ENCODE measurements at regions not wholly inside any gene's neighbourhood (a gene's known extent, or its start where the extent isn't known, plus 50 kb on each side); places are given as distances from the start of the nearest gene placed in this dataset.

- no peak for DNase-seq
- no peak overlapping the region for H3K27ac ChIP-seq (ENCODE audit: insufficient read depth, low read length, poor library complexity, severe bottlenecking)
- no peaks in the 10 kb centered on the region for H3K36me3 ChIP-seq (ENCODE audit: control insufficient read depth, insufficient read depth, low read length)
- H3K9me3 ChIP-seq (ENCODE audit: control insufficient read depth, low read length) = no peaks in the 10 kb centered on the region
- no peak overlapping the region for H3K4me3 ChIP-seq (ENCODE audit: insufficient read depth, low read depth, low read length, poor library complexity, severe bottlenecking)
- H3K4me1 ChIP-seq (ENCODE audit: control insufficient read depth, insufficient read depth, low read length, poor library complexity, severe bottlenecking) = no peaks in the 10 kb centered on the region
- H3K27me3 ChIP-seq (replicated peaks; ENCODE audit: control insufficient read depth, insufficient read depth, low read length, poor library complexity, severe bottlenecking) = no peaks in the 10 kb centered on the region
Observed at GRCh38 chr10:128863823-128864405, 603.1 kb upstream of the MGMT start.

GRCh38 chr10:128864554-128865295 lies 602.3 kb upstream of the MGMT start:
- Histone ChIP-seq H3K4me3 (ENCODE audit: insufficient read depth, low read depth, low read length, poor library complexity, severe bottlenecking) (no peak overlapping the region), H3K4me1 (ENCODE audit: control insufficient read depth, insufficient read depth, low read length, poor library complexity, severe bottlenecking) (no peaks in the 10 kb centered on the region), H3K36me3 (ENCODE audit: control insufficient read depth, insufficient read depth, low read length) (no peaks in the 10 kb centered on the region), H3K9me3 (ENCODE audit: control insufficient read depth, low read length) (no peaks in the 10 kb centered on the region), H3K27me3 (replicated peaks; ENCODE audit: control insufficient read depth, insufficient read depth, low read length, poor library complexity, severe bottlenecking) (no peaks in the 10 kb centered on the region), H3K27ac (ENCODE audit: insufficient read depth, low read length, poor library complexity, severe bottlenecking) (no peak overlapping the region)
- no peak for DNase-seq

GRCh38 chr10:128865436-128866195 lies 601.4 kb upstream of the MGMT start:
- Histone ChIP-seq H3K4me3 (ENCODE audit: insufficient read depth, low read depth, low read length, poor library complexity, severe bottlenecking) (no peak overlapping the region), H3K36me3 (ENCODE audit: control insufficient read depth, insufficient read depth, low read length) (no peaks in the 10 kb centered on the region), H3K27ac (ENCODE audit: insufficient read depth, low read length, poor library complexity, severe bottlenecking) (no peak overlapping the region), H3K9me3 (ENCODE audit: control insufficient read depth, low read length) (no peaks in the 10 kb centered on the region), H3K4me1 (ENCODE audit: control insufficient read depth, insufficient read depth, low read length, poor library complexity, severe bottlenecking) (no peaks in the 10 kb centered on the region), H3K27me3 (replicated peaks; ENCODE audit: control insufficient read depth, insufficient read depth, low read length, poor library complexity, severe bottlenecking) (no peaks in the 10 kb centered on the region)
- DNase-seq = no peak

- no peaks in the 10 kb centered on the region for H3K9me3 ChIP-seq (ENCODE audit: control insufficient read depth, low read length)
- H3K36me3 ChIP-seq (ENCODE audit: control insufficient read depth, insufficient read depth, low read length) = no peaks in the 10 kb centered on the region
- DNase-seq = no peak
- H3K4me1 ChIP-seq (ENCODE audit: control insufficient read depth, insufficient read depth, low read length, poor library complexity, severe bottlenecking) = no peaks in the 10 kb centered on the region
- H3K4me3 ChIP-seq (ENCODE audit: insufficient read depth, low read depth, low read length, poor library complexity, severe bottlenecking) = no peak overlapping the region
- no peaks in the 10 kb centered on the region for H3K27me3 ChIP-seq (replicated peaks; ENCODE audit: control insufficient read depth, insufficient read depth, low read length, poor library complexity, severe bottlenecking)
- H3K27ac ChIP-seq (ENCODE audit: insufficient read depth, low read length, poor library complexity, severe bottlenecking) = no peak overlapping the region
Observed at GRCh38 chr10:128866551-128866950, 600.5 kb upstream of the MGMT start.

- Histone ChIP-seq H3K36me3 (ENCODE audit: control insufficient read depth, insufficient read depth, low read length) (no peaks in the 10 kb centered on the region), H3K4me3 (ENCODE audit: insufficient read depth, low read depth, low read length, poor library complexity, severe bottlenecking) (no peak overlapping the region), H3K9me3 (ENCODE audit: control insufficient read depth, low read length) (no peaks in the 10 kb centered on the region), H3K27me3 (replicated peaks; ENCODE audit: control insufficient read depth, insufficient read depth, low read length, poor library complexity, severe bottlenecking) (no peaks in the 10 kb centered on the region), H3K4me1 (ENCODE audit: control insufficient read depth, insufficient read depth, low read length, poor library complexity, severe bottlenecking) (no peaks in the 10 kb centered on the region), H3K27ac (ENCODE audit: insufficient read depth, low read length, poor library complexity, severe bottlenecking) (no peak overlapping the region)
- no peak for DNase-seq
Observed at GRCh38 chr10:128867210-128867609, 599.8 kb upstream of the MGMT start.

GRCh38 chr10:128867819-128868218 lies 599.2 kb upstream of the MGMT start:
- no peaks in the 10 kb centered on the region for H3K27me3 ChIP-seq (replicated peaks; ENCODE audit: control insufficient read depth, insufficient read depth, low read length, poor library complexity, severe bottlenecking)
- no peaks in the 10 kb centered on the region for H3K9me3 ChIP-seq (ENCODE audit: control insufficient read depth, low read length)
- H3K36me3 ChIP-seq (ENCODE audit: control insufficient read depth, insufficient read depth, low read length) = no peaks in the 10 kb centered on the region
- no peaks in the 10 kb centered on the region for H3K4me1 ChIP-seq (ENCODE audit: control insufficient read depth, insufficient read depth, low read length, poor library complexity, severe bottlenecking)
- no peak for DNase-seq
- H3K4me3 ChIP-seq (ENCODE audit: insufficient read depth, low read depth, low read length, poor library complexity, severe bottlenecking) = no peak overlapping the region
- H3K27ac ChIP-seq (ENCODE audit: insufficient read depth, low read length, poor library complexity, severe bottlenecking) = no peak overlapping the region

GRCh38 chr10:128868481-128868880 lies 598.6 kb upstream of the MGMT start:
- Histone ChIP-seq H3K4me3 (ENCODE audit: insufficient read depth, low read depth, low read length, poor library complexity, severe bottlenecking) (no peak overlapping the region), H3K27me3 (replicated peaks; ENCODE audit: control insufficient read depth, insufficient read depth, low read length, poor library complexity, severe bottlenecking) (no peaks in the 10 kb centered on the region), H3K9me3 (ENCODE audit: control insufficient read depth, low read length) (no peaks in the 10 kb centered on the region), H3K4me1 (ENCODE audit: control insufficient read depth, insufficient read depth, low read length, poor library complexity, severe bottlenecking) (no peaks in the 10 kb centered on the region), H3K27ac (ENCODE audit: insufficient read depth, low read length, poor library complexity, severe bottlenecking) (no peak overlapping the region), H3K36me3 (ENCODE audit: control insufficient read depth, insufficient read depth, low read length) (no peaks in the 10 kb centered on the region)
- no peak for DNase-seq

GRCh38 chr10:128869101-128869749 lies 597.8 kb upstream of the MGMT start:
- Histone ChIP-seq H3K36me3 (ENCODE audit: control insufficient read depth, insufficient read depth, low read length) (no peaks in the 10 kb centered on the region), H3K9me3 (ENCODE audit: control insufficient read depth, low read length) (no peaks in the 10 kb centered on the region), H3K4me3 (ENCODE audit: insufficient read depth, low read depth, low read length, poor library complexity, severe bottlenecking) (no peak overlapping the region), H3K4me1 (ENCODE audit: control insufficient read depth, insufficient read depth, low read length, poor library complexity, severe bottlenecking) (no peaks in the 10 kb centered on the region), H3K27ac (ENCODE audit: insufficient read depth, low read length, poor library complexity, severe bottlenecking) (no peak overlapping the region), H3K27me3 (replicated peaks; ENCODE audit: control insufficient read depth, insufficient read depth, low read length, poor library complexity, severe bottlenecking) (no peaks in the 10 kb centered on the region)
- no peak for DNase-seq

GRCh38 chr10:128870830-128871597 lies 596.0 kb upstream of the MGMT start:
- no peaks in the 10 kb centered on the region for H3K4me1 ChIP-seq (ENCODE audit: control insufficient read depth, insufficient read depth, low read length, poor library complexity, severe bottlenecking)
- no peaks in the 10 kb centered on the region for H3K27me3 ChIP-seq (replicated peaks; ENCODE audit: control insufficient read depth, insufficient read depth, low read length, poor library complexity, severe bottlenecking)
- H3K4me3 ChIP-seq (ENCODE audit: insufficient read depth, low read depth, low read length, poor library complexity, severe bottlenecking) = no peak overlapping the region
- no peaks in the 10 kb centered on the region for H3K36me3 ChIP-seq (ENCODE audit: control insufficient read depth, insufficient read depth, low read length)
- H3K9me3 ChIP-seq (ENCODE audit: control insufficient read depth, low read length) = no peaks in the 10 kb centered on the region
- DNase-seq = no peak
- no peak overlapping the region for H3K27ac ChIP-seq (ENCODE audit: insufficient read depth, low read length, poor library complexity, severe bottlenecking)
